ENCODE measurements at regions not wholly inside any gene's neighbourhood (a gene's known extent, or its start where the extent isn't known, plus 50 kb on each side); places are given as distances from the start of the nearest gene placed in this dataset.

- intact Hi-C loops (cut with DNase I; ENCODE audit: low total_unique reads) (no loop called here), in situ Hi-C loops (cut with MboI; ENCODE audit: low sequenced_read_pairs in 4 of 4) (no loop called here)
- no peaks in the 10 kb centered on the region for H3K27me3 ChIP-seq
- no peaks in the 10 kb centered on the region for H3K9me3 ChIP-seq
- no peaks in the 10 kb centered on the region for H3K36me3 ChIP-seq
- H3K4me1 ChIP-seq: no peaks in the 10 kb centered on the region
- H3K27ac ChIP-seq: no peak overlapping the region
- ATAC-seq (no peak), DNase-seq (no peak)
- no peak for TF ChIP-seq POLR2A (IDR thresholded peaks at IDR 0.05)
- TF ChIP-seq, protein P1, sequence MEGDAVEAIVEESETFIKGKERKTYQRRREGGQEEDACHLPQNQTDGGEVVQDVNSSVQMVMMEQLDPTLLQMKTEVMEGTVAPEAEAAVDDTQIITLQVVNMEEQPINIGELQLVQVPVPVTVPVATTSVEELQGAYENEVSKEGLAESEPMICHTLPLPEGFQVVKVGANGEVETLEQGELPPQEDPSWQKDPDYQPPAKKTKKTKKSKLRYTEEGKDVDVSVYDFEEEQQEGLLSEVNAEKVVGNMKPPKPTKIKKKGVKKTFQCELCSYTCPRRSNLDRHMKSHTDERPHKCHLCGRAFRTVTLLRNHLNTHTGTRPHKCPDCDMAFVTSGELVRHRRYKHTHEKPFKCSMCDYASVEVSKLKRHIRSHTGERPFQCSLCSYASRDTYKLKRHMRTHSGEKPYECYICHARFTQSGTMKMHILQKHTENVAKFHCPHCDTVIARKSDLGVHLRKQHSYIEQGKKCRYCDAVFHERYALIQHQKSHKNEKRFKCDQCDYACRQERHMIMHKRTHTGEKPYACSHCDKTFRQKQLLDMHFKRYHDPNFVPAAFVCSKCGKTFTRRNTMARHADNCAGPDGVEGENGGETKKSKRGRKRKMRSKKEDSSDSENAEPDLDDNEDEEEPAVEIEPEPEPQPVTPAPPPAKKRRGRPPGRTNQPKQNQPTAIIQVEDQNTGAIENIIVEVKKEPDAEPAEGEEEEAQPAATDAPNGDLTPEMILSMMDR (IDR thresholded peaks at IDR 0.05 in 4 of 5, conservative IDR thresholded peaks at IDR 0.05 in 1 of 5): no peak
- no peak overlapping the region for H3K4me3 ChIP-seq
Observed at GRCh38 chr9:101897196-101897595, 158.7 kb upstream of the GRIN3A start.

DNA sequence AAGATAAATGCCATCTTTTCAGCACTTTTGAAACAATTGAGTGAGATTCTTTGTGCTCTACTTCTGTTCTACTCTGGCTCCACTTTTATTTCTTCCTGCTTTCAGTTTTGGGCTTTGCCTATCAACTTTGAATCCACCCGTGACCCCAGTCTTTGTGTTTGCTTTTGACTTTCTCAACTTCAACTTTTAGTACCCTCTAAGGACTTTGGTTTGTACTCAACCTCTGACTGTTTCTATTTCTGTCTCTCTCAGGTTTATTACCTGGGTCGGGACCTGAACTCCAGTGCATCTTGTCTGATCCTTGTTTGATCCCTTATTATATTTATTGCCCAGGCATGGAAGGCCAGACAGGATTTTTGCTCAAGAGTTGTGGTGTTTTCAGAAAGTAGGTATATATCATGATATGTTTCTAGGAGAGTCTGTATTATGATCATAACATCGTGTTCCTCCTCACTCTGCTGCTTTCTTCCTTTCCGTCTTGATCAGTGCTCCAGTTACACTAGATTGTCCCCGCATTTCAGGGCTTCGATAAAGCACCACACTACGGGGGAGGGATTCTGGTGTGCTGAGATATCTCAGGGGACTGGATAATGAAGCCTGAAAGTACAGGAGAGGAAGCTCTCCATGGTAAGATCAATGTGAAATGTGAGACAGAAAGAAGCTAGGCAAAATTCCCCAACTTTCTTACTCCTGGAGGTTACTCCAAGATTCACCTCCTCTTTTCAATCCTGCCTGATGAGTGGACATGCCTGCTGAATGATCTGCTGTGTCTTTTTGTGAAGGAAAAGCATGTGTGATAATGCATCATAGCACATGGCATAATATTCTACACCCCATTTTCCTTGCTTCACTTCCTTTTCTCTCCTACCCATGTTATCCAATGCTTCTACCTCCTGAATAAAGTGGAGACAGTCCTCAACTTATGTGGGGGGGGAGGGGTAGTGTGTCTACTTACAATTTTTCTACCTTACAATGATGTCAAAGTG, 155.5 kb upstream of the GRIN3A start:
- no peaks in the 10 kb centered on the region for H3K4me1 ChIP-seq
- intact Hi-C loops (cut with DNase I; ENCODE audit: low total_unique reads) (no loop called here), in situ Hi-C loops (cut with MboI; ENCODE audit: low sequenced_read_pairs in 4 of 4) (no loop called here)
- H3K36me3 ChIP-seq: no peaks in the 10 kb centered on the region
- no peaks in the 10 kb centered on the region for H3K27me3 ChIP-seq
- no peak overlapping the region for H3K27ac ChIP-seq
- TF ChIP-seq, protein P1 (IDR thresholded peaks at IDR 0.05 in 4 of 5, conservative IDR thresholded peaks at IDR 0.05 in 1 of 5): no peak
- no peak for TF ChIP-seq POLR2A (IDR thresholded peaks at IDR 0.05)
- no peak for DNase-seq
- no peaks in the 10 kb centered on the region for H3K9me3 ChIP-seq
- ATAC-seq: no peak
- H3K4me3 ChIP-seq: no peak overlapping the region

- intact Hi-C loops (cut with DNase I; ENCODE audit: low total_unique reads): no loop called here
Observed at GRCh38 chr9:101881508-101881907, 143.1 kb upstream of the GRIN3A start.

DNA sequence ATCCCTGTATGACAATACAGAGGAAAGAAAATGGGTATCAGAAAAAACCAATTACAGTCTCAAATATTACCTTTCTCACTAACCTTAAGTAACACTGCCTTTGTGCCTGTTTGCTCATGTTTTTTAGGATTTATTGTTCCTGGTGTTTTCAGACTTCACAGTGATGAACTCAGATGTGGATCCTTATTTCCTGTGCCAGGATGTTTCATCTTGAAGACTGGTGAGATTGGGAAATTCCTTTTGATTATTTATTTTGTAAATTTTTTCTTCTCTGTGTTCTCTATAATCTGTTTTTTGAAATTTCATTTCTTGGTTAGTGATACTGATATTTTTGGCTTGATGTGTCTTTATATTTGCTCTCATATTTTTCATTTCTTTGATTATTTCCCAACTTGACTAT, 142.4 kb upstream of the GRIN3A start:
- no peak for DNase-seq
- Histone ChIP-seq H3K9me3 (no peaks in the 10 kb centered on the region), H3K4me1 (no peaks in the 10 kb centered on the region), H3K36me3 (no peaks in the 10 kb centered on the region), H3K4me3 (no peak overlapping the region), H3K27ac (no peak overlapping the region), H3K27me3 (no peaks in the 10 kb centered on the region)
- no peak for ATAC-seq
- TF ChIP-seq, protein P1 (IDR thresholded peaks at IDR 0.05 in 4 of 5, conservative IDR thresholded peaks at IDR 0.05 in 1 of 5): no peak
- no peak for TF ChIP-seq POLR2A (IDR thresholded peaks at IDR 0.05)
- intact Hi-C loops (cut with DNase I; ENCODE audit: low total_unique reads): no loop called here
- in situ Hi-C loops (cut with MboI; ENCODE audit: low sequenced_read_pairs in 4 of 4): no loop called here

More at GRCh38 chr9:101881508-101881907, 143.1 kb upstream of the GRIN3A start:
- Histone ChIP-seq H3K27ac (no peak overlapping the region), H3K4me3 (no peak overlapping the region), H3K4me1 (no peaks in the 10 kb centered on the region), H3K27me3 (no peaks in the 10 kb centered on the region), H3K36me3 (no peaks in the 10 kb centered on the region), H3K9me3 (no peaks in the 10 kb centered on the region)
- TF ChIP-seq POLR2A (IDR thresholded peaks at IDR 0.05): no peak
- TF ChIP-seq, protein P1 (IDR thresholded peaks at IDR 0.05 in 4 of 5, conservative IDR thresholded peaks at IDR 0.05 in 1 of 5): no peak
- ATAC-seq (no peak), DNase-seq (no peak)
- in situ Hi-C loops (cut with MboI; ENCODE audit: low sequenced_read_pairs in 4 of 4): no loop called here
